H1 (cell line): ENCODE measurements at regions not wholly inside any gene's neighbourhood (a gene's known extent, or its start where the extent isn't known, plus 50 kb on each side); places are given as distances from the start of the nearest gene placed in this dataset.

Experiments used
- BACH1 ChIP-seq: IDR thresholded peaks from 2 replicates; pipeline ENCODE4 v1.6.1; 2012; ENCODE audit warnings: low read length, improper control_type of control experiment
- CBX8 ChIP-seq: fragments of 300-800, 300-1000 bp; sonication (generic); IDR thresholded peaks from 2 replicates; pipeline ENCODE4 v1.7.1; 2016; ENCODE audit warnings: low read depth, low read length, borderline replicate concordance
- HDAC6 ChIP-seq: IDR thresholded peaks from one replicate; pipeline ENCODE4 v1.7.1; 2012; ENCODE audit warnings: low read depth, mild to moderate bottlenecking, inconsistent platforms, low read length, moderate library complexity
- RXRA ChIP-seq: IDR thresholded peaks from 2 replicates; pipeline ENCODE4 v1.6.1; 2011; ENCODE audit warnings: low read depth, mild to moderate bottlenecking, low read length, moderate library complexity; ENCODE audit not compliant: insufficient read depth

DNA sequence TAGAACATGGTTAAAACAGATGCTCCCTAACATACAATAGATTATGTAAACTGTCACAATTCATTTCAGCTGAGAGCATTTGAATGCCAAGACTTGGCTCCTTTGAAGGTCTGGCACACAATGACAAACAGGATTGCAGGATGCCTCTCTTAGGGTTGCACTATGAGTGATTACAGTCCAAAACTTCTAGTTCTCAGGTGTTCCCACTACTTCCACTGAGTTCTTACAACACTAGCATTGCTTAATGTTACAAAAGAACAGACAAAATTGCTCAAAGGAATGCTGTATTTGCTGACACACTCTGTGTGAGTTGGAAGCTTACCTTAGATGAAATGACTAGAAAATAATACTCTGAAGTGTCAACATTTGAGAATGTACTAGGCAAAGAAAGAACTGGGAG is 2413.8 kb upstream of the RAG2 start (continued):
- TF ChIP-seq HDAC6 (no peak), CBX8 (no peak), RXRA (no peak), BACH1 (no peak)
